ENCODE measurements at regions not wholly inside any gene's neighbourhood (a gene's known extent, or its start where the extent isn't known, plus 50 kb on each side); places are given as distances from the start of the nearest gene placed in this dataset.

- DNase-seq = no peak
Measured at GRCh38 chr2:52210611-52211010, 1178.7 kb upstream of the NRXN1 start.

GRCh38 chr2:52210161-52210560, 1178.2 kb upstream of the NRXN1 start:
- DNase-seq = no peak

- DNase-seq = no peak
Measured at GRCh38 chr2:52194342-52194741, 1162.4 kb upstream of the NRXN1 start.

- DNase-seq = no peak
Measured at GRCh38 chr2:52193804-52194203, 1161.9 kb upstream of the NRXN1 start.

- no peak for DNase-seq
Measured at GRCh38 chr2:52192656-52193055, 1160.7 kb upstream of the NRXN1 start.

- DNase-seq = no peak
Measured at GRCh38 chr2:52181080-52181479, 1149.1 kb upstream of the NRXN1 start.

- no peak for DNase-seq
Measured at GRCh38 chr2:52178845-52179244, 1146.9 kb upstream of the NRXN1 start.

DNA sequence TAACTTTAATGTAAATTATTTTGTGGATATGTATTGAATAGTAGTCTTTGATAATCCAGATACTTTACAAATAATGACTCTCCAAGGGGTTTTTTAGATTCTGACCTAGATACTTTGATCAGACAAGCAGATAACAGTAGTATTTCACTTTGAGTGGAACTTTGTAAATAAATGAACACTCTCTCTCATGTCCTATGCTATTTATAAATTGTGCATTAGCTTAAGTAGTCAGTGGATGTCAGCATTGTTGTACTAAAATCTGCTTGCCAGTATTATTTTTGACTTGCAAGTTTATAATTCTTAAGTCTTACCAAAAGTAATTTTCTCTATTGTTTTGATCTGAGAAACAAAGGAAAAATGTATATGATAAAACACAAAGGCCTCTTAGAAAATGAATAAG, 1113.1 kb upstream of the NRXN1 start:
- no peak for DNase-seq

DNA sequence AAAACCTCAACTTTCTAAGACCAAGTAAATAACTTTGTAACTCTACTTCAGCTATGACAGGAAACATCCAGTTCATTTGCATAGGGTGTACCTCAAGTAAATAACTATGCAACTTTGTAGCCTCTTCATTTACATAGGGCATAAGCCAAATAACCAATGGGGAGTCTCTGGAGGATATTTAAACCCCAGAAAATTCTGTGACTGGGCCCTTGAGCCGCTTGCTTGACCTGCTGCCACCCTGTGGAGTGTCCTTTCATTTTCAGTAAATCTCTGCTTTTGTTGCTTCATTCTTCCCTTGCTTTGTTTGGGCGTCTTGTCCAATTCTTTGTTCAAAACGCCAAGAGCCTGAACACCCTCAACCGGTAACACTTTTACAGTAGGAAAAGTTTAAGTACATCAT, 1112.7 kb upstream of the NRXN1 start:
- DNase-seq = no peak

DNA sequence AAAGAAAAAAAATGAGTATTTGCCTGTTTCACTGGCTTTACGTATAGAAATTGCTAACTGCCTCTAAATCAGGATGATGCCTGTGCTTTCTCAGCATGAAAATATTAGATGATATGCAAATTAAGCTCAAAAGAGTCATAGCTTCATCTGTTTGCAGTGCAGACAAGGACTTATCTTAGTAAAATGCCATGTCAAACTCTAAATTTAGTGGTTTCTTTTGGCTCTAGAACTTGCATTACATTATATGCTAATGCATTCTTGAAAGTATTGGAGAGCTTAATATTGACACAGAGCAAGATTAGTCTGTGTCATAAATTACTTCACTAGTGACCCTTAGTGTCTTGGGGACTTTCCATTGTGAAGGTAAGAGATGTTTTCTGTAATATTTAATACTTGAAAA, 1109.1 kb upstream of the NRXN1 start:
- no peak for DNase-seq

DNA sequence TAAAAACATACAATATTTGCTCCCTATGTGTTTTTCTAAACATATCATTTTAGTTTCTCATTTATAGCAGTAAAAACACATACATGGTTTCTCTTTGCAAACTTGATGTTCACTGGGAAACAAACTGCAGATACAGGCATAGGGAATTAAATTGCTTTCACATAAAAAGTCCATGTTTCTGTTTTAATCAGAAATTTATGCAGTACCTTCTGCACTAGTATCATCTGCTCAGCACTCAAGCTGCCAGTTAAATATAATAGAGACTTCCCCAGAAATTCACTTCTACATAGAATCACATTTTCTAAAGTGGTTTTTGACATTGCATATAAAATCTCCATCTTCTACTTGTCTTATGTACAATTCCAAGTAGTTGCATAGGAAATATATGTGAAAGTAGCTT, 1107.3 kb upstream of the NRXN1 start:
- DNase-seq = no peak

DNA sequence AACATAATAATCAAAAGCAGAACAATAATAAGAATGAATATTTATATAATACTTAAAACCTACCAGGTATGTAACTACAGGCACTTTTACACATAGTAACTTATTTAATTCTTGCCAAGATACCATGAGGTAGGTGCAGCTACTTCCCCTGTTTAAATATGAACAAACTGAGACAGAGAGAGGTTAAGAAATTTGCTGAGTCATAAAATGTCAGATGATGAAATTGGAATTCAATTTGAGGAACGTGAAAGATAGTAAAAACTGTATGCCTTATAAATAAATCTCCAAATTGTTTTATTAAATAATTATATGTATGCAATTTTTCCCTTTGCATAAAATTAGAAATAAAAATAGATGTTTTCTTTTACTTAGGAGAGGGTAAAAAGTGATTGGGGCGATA, 1103.3 kb upstream of the NRXN1 start:
- DNase-seq = no peak

- DNase-seq = no peak
Measured at GRCh38 chr2:52128081-52128480, 1096.1 kb upstream of the NRXN1 start.

GRCh38 chr2:52127527-52127926, 1095.6 kb upstream of the NRXN1 start:
- DNase-seq = no peak

DNA sequence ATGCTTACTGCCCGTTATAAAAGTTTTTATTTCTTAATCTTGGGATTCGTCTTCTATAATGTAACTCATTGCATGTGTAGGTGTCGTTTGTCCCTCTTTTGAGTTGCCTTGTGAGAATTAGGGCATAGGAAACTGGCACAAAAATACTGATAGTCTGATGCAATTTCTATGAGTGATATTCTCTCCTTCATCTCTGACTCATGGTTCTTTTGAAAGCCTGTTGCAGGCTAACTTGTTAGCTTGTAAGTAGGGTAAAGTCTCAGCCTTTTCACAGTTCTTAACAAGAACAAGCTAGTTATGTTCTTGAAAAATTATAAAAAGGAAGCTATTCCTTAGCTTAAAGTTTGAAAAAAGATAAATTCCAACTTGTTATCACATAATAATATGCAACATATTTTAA, 1085.4 kb upstream of the NRXN1 start:
- DNase-seq = no peak

DNA sequence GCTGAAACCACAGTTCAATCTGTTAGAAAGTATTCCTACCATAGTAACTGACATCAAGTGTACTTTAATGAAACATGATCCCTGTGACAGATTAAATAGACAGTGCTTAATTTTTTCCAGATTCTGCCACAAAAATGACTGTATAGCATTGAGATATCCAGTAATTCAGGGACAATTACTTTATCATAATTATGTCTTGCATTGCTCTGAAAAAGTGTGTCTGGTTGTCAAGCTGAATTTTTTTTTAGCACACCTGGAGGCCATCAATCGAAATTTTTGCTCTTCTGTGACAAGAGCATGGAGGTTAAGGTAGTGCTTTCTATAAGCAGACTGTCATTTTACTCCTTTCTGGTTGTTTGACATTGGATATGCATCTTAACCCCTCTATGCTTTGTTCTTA, 1083.8 kb upstream of the NRXN1 start:
- no peak for DNase-seq

DNA sequence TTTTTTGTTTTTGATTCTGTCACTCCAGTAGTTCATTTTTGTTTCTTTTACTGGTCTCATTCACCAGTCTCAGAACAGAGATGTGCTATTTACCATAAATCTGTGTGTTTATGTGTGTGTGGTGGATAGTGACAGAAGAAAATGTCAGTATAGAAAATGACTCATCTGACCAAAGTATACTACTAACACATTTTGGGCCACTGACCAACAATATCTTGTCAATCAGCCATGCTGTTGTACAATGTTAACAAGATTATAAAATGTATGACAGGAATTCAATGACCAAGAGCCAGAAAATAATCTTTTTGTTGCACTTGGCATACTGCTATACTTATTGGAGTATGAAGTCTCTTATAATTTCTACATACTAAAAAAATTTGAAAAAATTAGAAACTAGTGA, 1081.4 kb upstream of the NRXN1 start:
- DNase-seq = no peak

DNA sequence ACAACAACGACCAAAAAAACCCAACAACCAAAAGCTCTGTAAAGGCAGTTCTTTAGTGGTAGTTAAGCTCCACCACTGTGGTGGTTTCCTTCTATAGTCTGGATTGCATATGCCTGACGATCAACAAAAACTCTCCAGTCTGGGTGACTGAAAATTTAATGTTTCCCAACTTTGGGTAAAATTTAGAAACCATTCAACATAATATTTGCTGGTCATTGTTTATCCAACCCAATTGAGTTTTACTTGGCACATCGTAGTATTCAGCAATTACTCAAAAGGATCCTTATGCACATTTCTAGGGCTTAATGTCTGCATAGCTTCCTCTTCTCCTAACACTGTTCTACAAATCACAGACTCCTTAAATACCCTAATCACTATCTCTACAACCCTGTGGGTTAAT, 1080.2 kb upstream of the NRXN1 start:
- DNase-seq = no peak

- DNase-seq = no peak
Measured at GRCh38 chr2:52107124-52107523, 1075.2 kb upstream of the NRXN1 start.

- no peak for DNase-seq
Measured at GRCh38 chr2:52097071-52097470, 1065.1 kb upstream of the NRXN1 start.

- no peak for DNase-seq
Measured at GRCh38 chr2:52084759-52085158, 1052.8 kb upstream of the NRXN1 start.

- no peak for DNase-seq
Measured at GRCh38 chr2:52083214-52083613, 1051.3 kb upstream of the NRXN1 start.

- DNase-seq = no peak
Measured at GRCh38 chr2:52082646-52083045, 1050.7 kb upstream of the NRXN1 start.

DNA sequence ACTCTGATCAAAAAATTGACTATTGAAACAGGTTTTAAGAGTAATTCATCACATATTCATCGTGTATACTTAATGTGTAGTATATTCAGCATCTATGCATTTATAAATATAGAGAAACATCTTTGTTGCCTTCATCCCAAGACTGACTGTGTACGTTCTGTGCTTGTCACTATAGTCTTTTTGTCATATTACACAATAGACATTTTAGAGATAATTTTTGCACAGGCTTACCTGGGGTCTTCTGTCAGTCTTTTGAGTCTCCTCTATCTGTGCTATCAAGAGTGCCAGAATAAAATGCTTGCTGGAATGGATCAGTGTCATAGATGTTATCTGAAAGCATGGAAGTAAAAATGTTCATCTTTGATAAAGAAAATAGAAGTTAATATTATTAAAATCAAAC, 1047.7 kb upstream of the NRXN1 start:
- DNase-seq = no peak

DNA sequence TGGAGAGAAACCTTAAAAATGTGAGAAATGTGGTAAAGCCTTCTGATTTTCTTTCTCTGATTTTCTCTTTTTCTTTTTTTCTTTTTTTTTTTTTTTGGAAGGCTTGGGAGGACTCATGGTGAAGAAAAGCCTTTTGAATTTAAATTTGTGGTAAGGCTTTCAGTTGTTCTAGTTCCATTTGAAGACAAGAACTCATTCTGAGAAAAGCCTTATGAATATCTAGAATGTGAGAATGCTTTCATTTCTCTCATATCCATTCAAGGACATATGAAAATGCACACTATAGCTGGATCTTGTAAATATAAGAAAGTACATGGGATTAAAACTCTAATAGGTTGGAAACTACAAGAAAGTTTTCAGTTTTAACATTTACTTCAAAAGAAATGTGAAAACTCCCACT, 1045.2 kb upstream of the NRXN1 start:
- no peak for DNase-seq

GRCh38 chr2:52074130-52074719, 1042.3 kb upstream of the NRXN1 start:
- no peak for DNase-seq
